D721Med (cell line): ENCODE measurements at regions not wholly inside any gene's neighbourhood (a gene's known extent, or its start where the extent isn't known, plus 50 kb on each side); places are given as distances from the start of the nearest gene placed in this dataset.

ENCODE experiments used
- DNase-seq: peaks from one replicate; pipeline ENCODE4 v3.0.0; 2011; ENCODE audit warnings: low spot score; ENCODE audit not compliant: insufficient read length
- FAIRE-seq: peaks from 2 replicates; lab custom pipeline; 2011; peaks lifted over from hg19 to GRCh38; lab: Jason Lieb, UNC
- CTCF ChIP-seq: IDR thresholded peaks from 2 replicates; pipeline ENCODE4 v1.5.1; 2012; ENCODE audit warnings: mild to moderate bottlenecking, control low read depth; ENCODE audit not compliant: insufficient read depth; ENCODE audit errors: missing control alignments

- no peak for TF ChIP-seq CTCF
- FAIRE-seq = no peak
- DNase-seq = no peak
Measured at GRCh38 chr5:125139590-125139989, 393.2 kb upstream of the ZNF608 start.

- FAIRE-seq (no peak), DNase-seq (no peak)
- TF ChIP-seq CTCF = no peak
Measured at GRCh38 chr5:125140220-125140619, 393.8 kb upstream of the ZNF608 start.

GRCh38 chr5:125140855-125141254 lies 394.4 kb upstream of the ZNF608 start:
- no peak for DNase-seq
- no peak for TF ChIP-seq CTCF
- no peak for FAIRE-seq

- no peak for TF ChIP-seq CTCF
- DNase-seq = no peak
- FAIRE-seq = no peak
Measured at GRCh38 chr5:125142458-125142857, 396.0 kb upstream of the ZNF608 start.

GRCh38 chr5:125143011-125143410 lies 396.6 kb upstream of the ZNF608 start:
- FAIRE-seq = no peak
- no peak for TF ChIP-seq CTCF
- no peak for DNase-seq

GRCh38 chr5:125148076-125148475 lies 401.6 kb upstream of the ZNF608 start:
- DNase-seq (no peak), FAIRE-seq (no peak)
- no peak for TF ChIP-seq CTCF

GRCh38 chr5:125148706-125149105 lies 402.3 kb upstream of the ZNF608 start:
- no peak for TF ChIP-seq CTCF
- no peak for FAIRE-seq
- DNase-seq = no peak
